GM11168 (cell line): ENCODE measurements at regions not wholly inside any gene's neighbourhood (a gene's known extent, or its start where the extent isn't known, plus 50 kb on each side); places are given as distances from the start of the nearest gene placed in this dataset.
"Not testable (repeated sequence)": the region's sequence is repeated elsewhere in the genome, so short reads cannot be mapped to it uniquely, and the experiment has no call there.

ENCODE experiments used
- in situ Hi-C: fragments of 300-500 bp; cut with MboI; formaldehyde crosslinking; loops from one replicate; pipeline ENCODE4 v1.12.0; 2022; ENCODE audit warnings: low sequenced_read_pairs; ENCODE audit not compliant: unreplicated experiment

GRCh38 chr3:5766848-5767247 lies 579.3 kb downstream of the EDEM1 start:
- in situ Hi-C loops = no loop called here

GRCh38 chr3:5767304-5767703 lies 579.8 kb downstream of the EDEM1 start:
- in situ Hi-C loops = no loop called here

- in situ Hi-C loops = no loop called here
These were observed 580.9 kb downstream of the EDEM1 start for GRCh38 chr3:5768281-5768945.

GRCh38 chr3:5769825-5770224 lies 582.3 kb downstream of the EDEM1 start:
- in situ Hi-C loops = no loop called here

GRCh38 chr3:5774337-5774736 lies 586.8 kb downstream of the EDEM1 start:
- in situ Hi-C loops = no loop called here

- in situ Hi-C loops = not testable (repeated sequence)
These were observed 587.6 kb downstream of the EDEM1 start for GRCh38 chr3:5775100-5775499.

GRCh38 chr3:5784690-5785089 lies 597.2 kb downstream of the EDEM1 start:
- in situ Hi-C loops = no loop called here

- in situ Hi-C loops = no loop called here
These were observed 600.5 kb downstream of the EDEM1 start for GRCh38 chr3:5787861-5788488.

GRCh38 chr3:5788496-5788895 lies 601.0 kb downstream of the EDEM1 start:
- in situ Hi-C loops = no loop called here

GRCh38 chr3:5791558-5791957 lies 604.1 kb downstream of the EDEM1 start:
- in situ Hi-C loops = no loop called here

- in situ Hi-C loops = no loop called here
These were observed 609.0 kb downstream of the EDEM1 start for GRCh38 chr3:5796541-5796940.

GRCh38 chr3:5798809-5799208 lies 611.3 kb downstream of the EDEM1 start:
- in situ Hi-C loops = no loop called here

- in situ Hi-C loops = no loop called here
These were observed 611.9 kb downstream of the EDEM1 start for GRCh38 chr3:5799398-5799797.

- in situ Hi-C loops = no loop called here
These were observed 613.5 kb downstream of the EDEM1 start for GRCh38 chr3:5800965-5801364.

GRCh38 chr3:5806192-5806591 lies 618.7 kb downstream of the EDEM1 start:
- in situ Hi-C loops = no loop called here

GRCh38 chr3:5809586-5810246 lies 622.2 kb downstream of the EDEM1 start:
- in situ Hi-C loops = no loop called here

GRCh38 chr3:5811016-5811415 lies 623.5 kb downstream of the EDEM1 start:
- in situ Hi-C loops = no loop called here

GRCh38 chr3:5813521-5813920 lies 626.0 kb downstream of the EDEM1 start:
- in situ Hi-C loops = no loop called here

- in situ Hi-C loops = no loop called here
These were observed 635.3 kb downstream of the EDEM1 start for GRCh38 chr3:5822843-5823242.

- in situ Hi-C loops = no loop called here
These were observed 639.0 kb downstream of the EDEM1 start for GRCh38 chr3:5826467-5826866.

- in situ Hi-C loops = no loop called here
These were observed 640.7 kb downstream of the EDEM1 start for GRCh38 chr3:5828251-5828650.

GRCh38 chr3:5840056-5840455 lies 652.5 kb downstream of the EDEM1 start:
- in situ Hi-C loops = no loop called here
